ENCODE measurements at regions not wholly inside any gene's neighbourhood (a gene's known extent, or its start where the extent isn't known, plus 50 kb on each side); places are given as distances from the start of the nearest gene placed in this dataset.

DNA sequence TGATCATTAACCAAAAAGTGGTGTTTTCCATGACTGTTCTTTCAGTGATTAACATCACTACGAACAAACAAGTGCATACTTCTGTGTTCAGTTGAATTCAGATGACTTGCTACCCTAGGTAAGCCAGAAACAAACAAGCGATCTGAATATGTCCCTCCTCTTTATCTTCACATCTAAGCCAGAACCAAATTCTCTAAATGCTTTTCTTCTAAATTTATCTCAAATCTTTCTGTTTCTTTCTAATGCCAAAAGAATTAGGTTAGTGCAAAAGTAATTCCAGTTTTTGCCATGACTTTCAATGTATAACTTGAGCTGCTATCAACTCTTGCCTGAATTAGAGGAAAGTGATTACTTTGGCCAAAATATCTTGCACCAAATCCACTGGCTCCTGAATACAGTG is 481.2 kb downstream of the COL11A1 start:
- FAIRE-seq: no peak
- Histone ChIP-seq H3K4me3 (no peak overlapping the region), H3K4me2 (ENCODE audit: control insufficient read depth, insufficient read depth) (no peak overlapping the region), H3K79me2 (ENCODE audit: control insufficient read depth, insufficient read depth, low read length) (no peaks in the 10 kb centered on the region), H3K9ac (ENCODE audit: control insufficient read depth, insufficient read depth, low read length) (no peak overlapping the region), H4K20me1 (ENCODE audit: control insufficient read depth, insufficient read depth) (no peaks in the 10 kb centered on the region), H3K9me3 (replicated peaks; ENCODE audit: control insufficient read depth, insufficient read depth, low read length) (no peaks in the 10 kb centered on the region), H2AFZ (ENCODE audit: control insufficient read depth, low read depth, low read length) (no peak overlapping the region), H3K27ac (ENCODE audit: control insufficient read depth, insufficient read depth) (no peak overlapping the region), H3K36me3 (ENCODE audit: control insufficient read depth in 2 of 2, insufficient read depth in 2 of 2, low read length in 1 of 2) (no peaks in the 10 kb centered on the region), H3K4me1 (ENCODE audit: control insufficient read depth, insufficient read depth, low read length) (no peaks in the 10 kb centered on the region), H3K27me3 (replicated peaks in 1 of 2; ENCODE audit: control insufficient read depth in 2 of 2, insufficient read depth in 2 of 2, low read length in 1 of 2) (no peaks in the 10 kb centered on the region)
- TF ChIP-seq, protein P1, sequence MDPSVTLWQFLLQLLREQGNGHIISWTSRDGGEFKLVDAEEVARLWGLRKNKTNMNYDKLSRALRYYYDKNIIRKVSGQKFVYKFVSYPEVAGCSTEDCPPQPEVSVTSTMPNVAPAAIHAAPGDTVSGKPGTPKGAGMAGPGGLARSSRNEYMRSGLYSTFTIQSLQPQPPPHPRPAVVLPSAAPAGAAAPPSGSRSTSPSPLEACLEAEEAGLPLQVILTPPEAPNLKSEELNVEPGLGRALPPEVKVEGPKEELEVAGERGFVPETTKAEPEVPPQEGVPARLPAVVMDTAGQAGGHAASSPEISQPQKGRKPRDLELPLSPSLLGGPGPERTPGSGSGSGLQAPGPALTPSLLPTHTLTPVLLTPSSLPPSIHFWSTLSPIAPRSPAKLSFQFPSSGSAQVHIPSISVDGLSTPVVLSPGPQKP (IDR thresholded peaks at IDR 0.05; ENCODE audit: low read depth, low read length): no peak
- TF ChIP-seq, protein P2, sequence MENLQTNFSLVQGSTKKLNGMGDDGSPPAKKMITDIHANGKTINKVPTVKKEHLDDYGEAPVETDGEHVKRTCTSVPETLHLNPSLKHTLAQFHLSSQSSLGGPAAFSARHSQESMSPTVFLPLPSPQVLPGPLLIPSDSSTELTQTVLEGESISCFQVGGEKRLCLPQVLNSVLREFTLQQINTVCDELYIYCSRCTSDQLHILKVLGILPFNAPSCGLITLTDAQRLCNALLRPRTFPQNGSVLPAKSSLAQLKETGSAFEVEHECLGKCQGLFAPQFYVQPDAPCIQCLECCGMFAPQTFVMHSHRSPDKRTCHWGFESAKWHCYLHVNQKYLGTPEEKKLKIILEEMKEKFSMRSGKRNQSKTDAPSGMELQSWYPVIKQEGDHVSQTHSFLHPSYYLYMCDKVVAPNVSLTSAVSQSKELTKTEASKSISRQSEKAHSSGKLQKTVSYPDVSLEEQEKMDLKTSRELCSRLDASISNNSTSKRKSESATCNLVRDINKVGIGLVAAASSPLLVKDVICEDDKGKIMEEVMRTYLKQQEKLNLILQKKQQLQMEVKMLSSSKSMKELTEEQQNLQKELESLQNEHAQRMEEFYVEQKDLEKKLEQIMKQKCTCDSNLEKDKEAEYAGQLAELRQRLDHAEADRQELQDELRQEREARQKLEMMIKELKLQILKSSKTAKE (IDR thresholded peaks at IDR 0.05; ENCODE audit: low read depth, poor library complexity, severe bottlenecking): no peak
- no peak for TF ChIP-seq SREBF1 (IDR thresholded peaks at IDR 0.05; ENCODE audit: low read length)
- no peak for TF ChIP-seq YBX1 (IDR thresholded peaks at IDR 0.05)
- TF ChIP-seq ZBED1 (IDR thresholded peaks at IDR 0.05; ENCODE audit: borderline replicate concordance): no peak
- no peak for TF ChIP-seq KLF5 (IDR thresholded peaks at IDR 0.05; ENCODE audit: partially characterized antibody)
- TF ChIP-seq TAF1 (IDR thresholded peaks at IDR 0.05; ENCODE audit: borderline replicate concordance, low read depth, low read length): no peak
- no peak for TF ChIP-seq HDAC2 (IDR thresholded peaks at IDR 0.05)
- TF ChIP-seq MTA3 (IDR thresholded peaks at IDR 0.05; ENCODE audit: borderline replicate concordance, low read length): no peak
- no peak for TF ChIP-seq NFYA (IDR thresholded peaks at IDR 0.05; ENCODE audit: borderline replicate concordance, low read depth, low read length)
- ChIA-PET CTCF (interaction anchor here (0.7 kb wide), 1 partner anchor 293 kb away, joined by 3 read pairs; no protein-coding TSS in a partner anchor), POLR2A (no interaction called here), RAD21 (ENCODE audit: unreplicated experiment) (no interaction called here), SMC1A (ENCODE audit: uncharacterized antibody, unreplicated experiment) (interaction anchor here (1.0 to 1.4 kb wide), 2 partner anchors 13 to 15 kb away, joined by 3 to 5 read pairs; no protein-coding TSS in a partner anchor)
- WGBS (ENCODE audit: insufficient coverage, insufficient replicate concordance, low lambda C conversion rate, missing lambda C conversion rate): 28% methylated on average over 2 of the region's 2 CpGs
- BruUV-seq (replicated peaks): no TSS peak
- ATAC-seq: no peak
- in situ Hi-C loops (cut with MboI): no loop called here
- DNase-seq (ENCODE audit: low read depth, low spot score): no peak
- intact Hi-C loops (cut with micrococcal nuclease; ENCODE audit: unreplicated experiment): no loop called here
